GM19035 (cell line): ENCODE measurements at regions not wholly inside any gene's neighbourhood (a gene's known extent, or its start where the extent isn't known, plus 50 kb on each side); places are given as distances from the start of the nearest gene placed in this dataset.

Experiments used
- ATAC-seq: cut with Tn5 transposase; IDR thresholded peaks from one replicate; pipeline ENCODE4 v1.9.1; 2021; ENCODE audit not compliant: unreplicated experiment

DNA sequence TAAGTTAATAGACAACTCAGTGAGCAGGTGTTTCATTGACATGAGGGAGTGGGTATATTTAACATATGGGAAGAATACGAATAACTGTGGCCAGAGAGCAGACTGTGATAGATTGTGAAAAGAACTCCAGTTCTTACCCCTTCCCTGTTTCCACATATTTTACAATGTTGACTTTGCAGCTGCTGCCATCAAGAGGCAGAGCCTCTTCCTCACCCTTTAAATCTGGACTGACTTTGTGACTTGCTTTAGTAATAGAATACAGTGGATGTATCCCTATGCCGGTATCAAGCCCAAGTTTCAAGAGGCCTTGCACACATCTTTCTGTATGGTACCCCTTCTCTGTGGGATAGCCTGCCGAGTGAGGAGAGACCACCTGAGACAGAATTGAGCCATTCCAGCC, 356.7 kb downstream of the ETNK1 start:
- no peak for ATAC-seq

DNA sequence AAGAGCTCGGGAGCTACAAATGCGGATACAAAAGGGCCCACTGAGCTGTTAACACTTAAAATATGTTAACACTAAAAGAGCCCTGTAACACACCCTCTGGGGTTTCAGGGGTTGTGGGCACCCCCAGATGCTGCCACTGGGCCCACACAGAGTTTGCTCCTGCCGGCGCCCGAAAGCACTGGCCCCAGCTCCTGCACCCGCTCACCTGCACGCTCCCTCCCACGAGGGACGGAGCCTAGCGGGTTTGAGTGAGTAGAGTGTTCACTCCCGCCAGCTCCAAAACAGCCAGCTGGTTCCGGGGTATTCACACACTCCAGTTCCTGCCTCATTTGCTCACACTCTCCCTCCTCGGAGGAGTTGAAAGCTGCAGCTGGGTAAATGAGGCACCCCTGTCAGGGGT, 357.7 kb downstream of the ETNK1 start:
- no peak for ATAC-seq

DNA sequence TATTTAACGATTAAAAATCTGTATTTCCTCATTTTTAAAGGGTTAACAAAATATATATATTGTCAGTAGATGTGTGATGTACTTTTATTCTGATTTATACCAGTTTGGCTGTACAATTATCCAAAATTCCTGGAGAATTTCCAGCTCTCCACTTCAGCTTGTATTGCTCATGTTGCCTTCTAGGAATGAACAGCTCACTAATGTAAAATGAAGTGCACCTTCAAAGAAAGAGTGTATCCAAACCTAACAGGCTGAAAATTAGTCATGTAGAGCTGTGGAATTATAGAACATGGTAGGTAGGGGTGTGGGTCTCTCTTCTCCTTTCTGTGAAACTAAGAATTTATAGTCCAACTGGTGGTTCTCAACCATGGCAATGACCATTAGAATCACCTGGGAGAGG, 362.0 kb downstream of the ETNK1 start:
- no peak for ATAC-seq

- no peak for ATAC-seq
Measured at GRCh38 chr12:22990501-22990900, 365.5 kb downstream of the ETNK1 start.

GRCh38 chr12:22991250-22991844, 366.4 kb downstream of the ETNK1 start:
- no peak for ATAC-seq

DNA sequence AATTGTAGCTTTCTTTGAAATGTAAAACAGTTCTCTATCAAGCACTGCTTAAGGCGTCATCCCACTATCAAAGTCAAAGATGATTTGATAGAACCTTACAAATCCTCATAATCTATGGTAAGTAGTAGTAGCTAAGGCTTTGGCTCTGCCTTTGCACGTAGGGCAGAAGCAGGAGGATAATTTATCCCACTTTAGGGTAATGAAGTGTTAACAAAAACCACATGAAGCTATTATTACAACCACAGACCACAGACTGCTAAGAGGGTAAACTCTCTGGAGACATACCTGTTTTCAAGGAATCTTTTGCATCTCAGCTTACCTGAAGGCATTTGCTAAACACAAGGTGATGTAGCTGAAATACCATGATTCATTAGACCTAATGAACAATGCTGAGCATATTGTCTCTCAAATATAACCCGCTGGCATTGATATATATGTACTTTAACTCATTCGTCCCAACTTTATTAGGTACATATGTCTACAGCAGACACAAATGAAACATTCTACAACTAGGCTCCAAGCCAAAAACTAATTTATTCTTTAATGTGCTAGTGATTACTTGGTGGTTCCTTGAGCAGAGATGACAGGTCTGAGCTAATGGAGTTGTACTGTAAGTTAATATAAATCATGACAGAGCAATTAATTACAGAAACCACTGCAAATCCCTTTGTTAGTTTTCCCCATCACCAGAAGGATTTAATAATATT, 368.8 kb downstream of the ETNK1 start:
- ATAC-seq = no peak

- no peak for ATAC-seq
Measured at GRCh38 chr12:22994316-22994675, 369.3 kb downstream of the ETNK1 start.

- no peak for ATAC-seq
Measured at GRCh38 chr12:23001487-23001886, 376.5 kb downstream of the ETNK1 start.

DNA sequence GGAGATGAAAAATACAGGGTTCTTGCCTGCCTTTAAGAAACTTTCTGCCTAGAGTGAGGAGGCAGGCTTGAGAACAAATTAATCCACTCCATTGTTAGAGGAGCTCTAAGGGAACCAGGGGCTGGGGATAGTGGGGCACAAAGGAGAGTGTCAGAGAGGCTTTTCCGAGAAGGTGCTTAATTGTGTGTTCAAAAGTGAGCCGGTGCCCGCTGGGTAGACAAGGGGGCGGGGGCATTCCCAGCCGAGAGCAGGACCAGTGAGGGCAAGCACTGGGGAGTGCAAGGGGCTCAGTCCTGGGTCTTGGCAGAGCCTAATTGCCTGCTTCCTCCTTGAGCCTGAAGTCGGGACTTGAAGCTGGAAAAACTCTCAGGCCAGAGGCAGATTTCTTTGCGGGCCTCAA, 377.4 kb downstream of the ETNK1 start:
- no peak for ATAC-seq

DNA sequence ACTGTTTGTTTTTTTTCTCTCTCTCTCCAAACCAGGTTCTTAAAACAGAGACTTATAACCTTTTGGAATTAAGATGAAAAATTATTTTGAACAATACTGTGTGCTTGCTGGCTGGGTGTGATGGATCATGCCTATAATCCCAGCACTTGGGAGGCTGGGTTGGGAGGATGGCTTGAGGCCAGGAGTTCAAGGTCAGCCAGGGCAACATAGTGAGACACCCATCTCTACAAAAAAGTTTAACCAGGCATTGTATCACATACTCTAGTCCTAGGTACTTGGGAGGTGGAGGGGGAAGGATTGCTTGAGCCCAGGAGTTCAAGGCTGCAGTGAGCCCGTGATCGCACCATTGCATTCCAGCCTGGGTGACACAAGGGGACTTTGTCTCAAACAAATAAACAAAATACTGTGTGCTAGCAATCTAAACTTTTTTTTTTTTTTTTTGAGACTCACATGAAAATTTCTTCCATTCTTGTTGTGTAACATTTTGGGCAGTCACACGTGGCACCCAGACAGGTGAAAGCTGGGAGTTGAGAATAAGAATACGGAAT, 379.6 kb downstream of the ETNK1 start:
- ATAC-seq = no peak

GRCh38 chr12:23005387-23005786, 380.4 kb downstream of the ETNK1 start:
- ATAC-seq = no peak

DNA sequence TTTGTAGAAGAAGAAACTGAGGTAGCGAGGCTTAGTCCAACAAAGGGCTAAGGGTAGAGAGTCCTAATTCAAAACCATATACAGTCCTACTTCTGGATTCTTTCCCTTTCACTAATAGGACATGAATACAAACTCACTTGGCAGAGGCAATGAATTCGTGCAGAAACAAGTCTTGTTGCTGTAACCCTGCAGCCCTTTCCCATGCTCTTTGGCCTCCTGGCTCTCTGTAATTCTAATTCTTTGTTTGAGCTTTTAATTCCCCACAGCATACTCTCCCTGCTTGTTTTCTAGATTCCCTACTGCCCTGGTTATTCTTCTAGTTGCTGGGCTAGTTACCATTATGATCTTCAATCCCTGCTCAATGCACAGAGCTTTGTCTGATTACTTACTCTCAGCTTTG, 381.4 kb downstream of the ETNK1 start:
- no peak for ATAC-seq

DNA sequence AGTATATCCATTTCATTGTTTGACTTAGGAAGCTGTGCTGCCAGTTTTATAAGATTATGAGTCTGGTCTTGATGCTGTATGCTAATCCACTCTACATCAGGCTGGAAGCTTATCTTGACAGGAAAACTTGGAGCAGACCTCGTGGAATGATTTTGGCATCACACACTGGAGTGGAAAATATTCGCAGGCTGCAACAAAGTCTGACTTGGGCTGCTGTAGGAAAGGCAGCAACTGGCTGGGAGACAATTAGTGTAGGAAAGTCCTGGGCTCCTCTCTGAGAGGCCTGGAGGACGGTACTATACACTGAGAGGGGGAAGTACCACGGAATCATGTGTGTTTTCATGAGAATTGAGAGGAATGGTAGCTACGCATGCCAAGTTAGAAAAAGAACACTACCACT, 383.7 kb downstream of the ETNK1 start:
- no peak for ATAC-seq

DNA sequence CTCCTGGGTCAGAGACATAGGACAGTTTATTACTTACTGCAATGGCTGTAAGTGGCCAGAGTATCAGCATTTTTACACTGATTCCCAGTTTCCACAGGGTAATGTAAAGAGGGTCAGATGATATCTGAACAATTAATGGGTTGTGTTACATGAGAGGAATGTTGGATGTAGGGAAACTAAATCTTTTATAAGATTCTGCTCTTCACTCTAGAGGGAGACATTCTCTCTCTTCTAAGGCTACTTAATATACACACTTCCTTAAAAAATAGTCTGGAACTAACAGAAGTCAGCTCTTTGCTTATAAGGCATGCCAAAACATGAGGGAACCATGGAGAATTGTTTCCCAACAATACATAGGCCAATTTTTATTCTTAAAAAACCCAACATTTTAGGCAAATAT, 389.8 kb downstream of the ETNK1 start:
- ATAC-seq = no peak

GRCh38 chr12:23025372-23026016, 400.5 kb downstream of the ETNK1 start:
- no peak for ATAC-seq

GRCh38 chr12:23028158-23028802, 403.3 kb downstream of the ETNK1 start:
- no peak for ATAC-seq

DNA sequence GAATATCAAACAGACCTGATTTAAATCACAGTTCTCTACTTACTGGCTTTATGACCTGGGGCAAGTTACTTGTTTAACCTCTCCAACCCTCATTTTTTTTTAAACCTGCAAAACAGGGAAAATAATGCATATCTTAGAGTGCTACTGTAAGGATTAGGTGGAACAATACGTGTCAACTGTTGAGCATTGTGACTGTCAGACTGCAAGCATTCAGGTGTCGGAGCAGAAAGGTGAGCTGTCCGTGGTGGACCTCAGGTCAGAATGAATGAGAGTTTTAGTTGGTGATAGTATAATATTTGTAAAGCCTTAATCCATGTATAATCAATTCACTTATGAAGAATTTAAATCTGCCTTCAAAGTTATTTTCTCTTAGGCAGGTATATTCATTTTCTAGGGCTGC, 404.2 kb downstream of the ETNK1 start:
- no peak for ATAC-seq

DNA sequence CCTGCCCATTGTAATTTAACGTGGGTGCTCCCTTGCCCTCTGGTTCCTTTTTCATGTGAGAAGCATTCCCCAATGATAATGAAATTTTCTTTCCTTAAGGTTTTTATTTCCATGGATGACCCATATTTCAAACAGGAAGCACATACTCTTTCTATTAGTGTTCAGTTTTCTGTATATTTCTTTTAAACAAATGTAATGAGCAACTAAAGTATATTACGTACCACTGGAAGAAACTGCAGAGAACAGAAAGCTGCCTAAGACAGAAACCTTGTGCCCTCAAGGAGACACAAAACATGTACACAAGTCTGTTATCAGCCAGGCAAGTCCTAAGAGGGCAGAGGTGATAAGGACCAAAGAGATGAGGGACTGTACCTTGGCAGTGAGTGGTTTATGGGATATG, 414.9 kb downstream of the ETNK1 start:
- ATAC-seq = no peak

- no peak for ATAC-seq
Measured at GRCh38 chr12:23041774-23042173, 416.8 kb downstream of the ETNK1 start.

GRCh38 chr12:23043646-23044045, 418.7 kb downstream of the ETNK1 start:
- ATAC-seq = no peak

DNA sequence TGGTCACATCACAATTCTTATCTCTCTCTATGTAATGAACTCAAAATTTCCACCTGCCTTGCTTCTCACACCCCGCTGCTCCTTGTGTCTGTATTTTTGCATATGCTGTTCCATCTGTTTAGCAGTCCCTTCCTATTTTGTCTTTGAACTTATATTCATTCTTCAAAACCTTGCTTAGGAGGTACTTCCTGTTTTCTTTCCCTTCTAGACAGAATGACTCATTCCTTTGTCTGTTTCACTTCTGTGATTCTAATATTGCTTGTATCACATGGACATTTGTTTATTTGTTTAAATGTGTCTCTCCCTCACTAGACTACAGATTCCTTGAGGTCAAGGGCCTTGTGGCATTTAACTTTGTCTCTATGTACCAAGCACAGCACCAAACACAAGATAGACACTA, 424.2 kb downstream of the ETNK1 start:
- peak; percentile 76 for ATAC-seq

- ATAC-seq = no peak
Measured at GRCh38 chr12:23055004-23055403, 430.0 kb downstream of the ETNK1 start.
